GM18517 (cell line): ENCODE measurements at regions not wholly inside any gene's neighbourhood (a gene's known extent, or its start where the extent isn't known, plus 50 kb on each side); places are given as distances from the start of the nearest gene placed in this dataset.

Experiments
- ATAC-seq: cut with Tn5 transposase; IDR thresholded peaks from one replicate; pipeline ENCODE4 v1.9.1; 2021; ENCODE audit warnings: mild to moderate bottlenecking, moderate library complexity; ENCODE audit not compliant: unreplicated experiment

GRCh38 chr17:36727577-36727976 lies 126.2 kb downstream of the MRM1 start:
- ATAC-seq, result no peak

DNA sequence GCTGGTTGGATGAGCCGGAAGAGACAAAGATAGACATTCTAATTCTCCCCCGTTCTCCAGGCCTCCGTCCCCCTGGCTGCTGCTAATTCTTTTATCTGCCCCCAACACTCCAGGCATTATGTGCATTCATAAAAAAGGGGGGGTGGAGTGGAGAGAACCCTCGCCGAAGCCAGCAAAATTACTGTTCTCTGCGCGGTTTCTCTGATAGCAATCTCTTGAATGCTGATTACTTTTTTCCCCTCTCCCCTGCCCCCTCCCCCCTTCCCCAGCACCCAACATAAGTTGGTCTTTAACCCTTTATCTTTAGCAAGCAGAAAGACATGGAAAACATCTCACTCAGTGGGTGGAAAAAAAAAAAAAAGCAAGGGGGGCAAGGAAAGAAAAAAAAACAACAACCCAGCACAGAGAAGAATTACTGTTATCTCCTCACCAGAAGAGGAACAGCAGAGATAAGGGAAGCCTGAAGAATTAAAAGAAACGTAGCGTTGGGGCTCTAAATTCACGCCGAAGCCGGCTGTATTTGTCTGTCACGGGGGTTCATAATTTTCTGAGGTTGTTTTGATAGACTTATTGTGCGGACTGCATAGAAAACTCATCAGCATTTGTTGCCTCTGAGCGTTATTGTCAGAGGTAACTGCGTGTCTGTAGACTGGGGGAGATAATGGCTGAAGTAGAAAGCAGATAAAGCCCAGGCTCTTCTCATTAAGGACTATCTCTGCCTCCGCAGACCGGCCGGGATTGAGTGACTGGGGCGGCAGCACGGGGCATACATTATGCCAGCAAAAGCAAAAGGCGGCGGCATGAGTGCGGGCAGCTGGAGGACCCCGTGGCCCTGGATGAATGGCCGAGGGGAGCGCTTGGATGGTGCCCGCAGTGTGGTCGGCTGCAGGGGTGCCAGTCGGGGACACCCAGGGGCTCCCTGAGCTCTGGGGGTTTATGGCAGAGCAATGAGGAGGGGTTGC lies 126.9 kb downstream of the MRM1 start:
- ATAC-seq, result no peak

DNA sequence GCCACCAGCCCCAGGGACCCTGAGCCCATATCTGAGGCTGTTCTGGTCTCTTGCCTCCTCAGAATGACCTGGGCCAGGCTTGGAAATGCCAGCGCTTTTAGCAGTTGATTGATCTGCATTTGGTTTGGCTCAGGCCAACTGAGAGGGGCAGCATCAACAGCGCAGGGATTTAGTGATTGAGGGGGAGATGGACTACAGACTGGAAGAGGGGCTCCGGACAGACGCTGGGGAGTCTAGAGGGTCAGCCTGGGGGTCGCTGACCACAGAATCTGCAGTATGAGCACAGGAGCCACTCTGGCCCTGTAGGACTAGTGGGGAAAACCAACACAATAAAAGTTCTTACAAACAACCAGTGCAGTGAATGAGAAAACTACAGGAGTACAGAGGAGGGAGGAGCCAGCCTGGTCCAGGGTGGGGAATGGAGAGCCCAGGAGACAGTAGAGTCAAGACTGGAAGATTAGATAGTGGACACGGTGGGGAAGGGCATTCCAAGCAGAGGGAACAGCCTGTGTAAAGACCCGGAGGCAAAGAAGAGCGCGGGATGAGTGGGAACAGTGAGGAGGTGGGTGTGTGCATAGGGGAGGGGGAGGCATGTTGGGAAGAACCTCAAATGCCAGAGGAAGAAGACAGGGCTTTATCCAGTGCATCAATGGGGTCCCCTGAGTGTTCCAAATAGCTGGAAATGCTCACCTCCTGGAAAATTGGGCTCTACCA lies 128.9 kb downstream of the MRM1 start:
- ATAC-seq, result no peak

GRCh38 chr17:36730857-36731490 lies 129.6 kb downstream of the MRM1 start:
- ATAC-seq, result no peak

- ATAC-seq, result no peak
Measured at GRCh38 chr17:36731811-36732210, 130.4 kb downstream of the MRM1 start.

DNA sequence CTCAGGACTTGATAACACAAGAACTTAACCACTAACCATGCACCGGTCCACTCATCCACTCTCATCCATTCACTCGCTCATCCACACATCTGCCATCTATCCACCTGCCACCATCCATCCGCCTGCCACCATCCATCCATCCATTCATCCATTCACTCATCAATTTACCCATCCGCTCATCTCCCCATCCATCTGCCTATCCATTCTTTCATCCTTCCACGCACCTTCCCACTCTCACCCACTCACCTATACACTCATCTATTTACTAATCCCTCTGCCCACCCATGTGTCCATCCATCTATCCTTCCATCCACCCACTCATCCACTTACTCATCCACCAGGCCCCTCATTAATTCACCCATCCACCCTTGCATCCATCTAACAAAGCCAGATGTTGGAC lies 131.0 kb downstream of the MRM1 start:
- ATAC-seq, result no peak

DNA sequence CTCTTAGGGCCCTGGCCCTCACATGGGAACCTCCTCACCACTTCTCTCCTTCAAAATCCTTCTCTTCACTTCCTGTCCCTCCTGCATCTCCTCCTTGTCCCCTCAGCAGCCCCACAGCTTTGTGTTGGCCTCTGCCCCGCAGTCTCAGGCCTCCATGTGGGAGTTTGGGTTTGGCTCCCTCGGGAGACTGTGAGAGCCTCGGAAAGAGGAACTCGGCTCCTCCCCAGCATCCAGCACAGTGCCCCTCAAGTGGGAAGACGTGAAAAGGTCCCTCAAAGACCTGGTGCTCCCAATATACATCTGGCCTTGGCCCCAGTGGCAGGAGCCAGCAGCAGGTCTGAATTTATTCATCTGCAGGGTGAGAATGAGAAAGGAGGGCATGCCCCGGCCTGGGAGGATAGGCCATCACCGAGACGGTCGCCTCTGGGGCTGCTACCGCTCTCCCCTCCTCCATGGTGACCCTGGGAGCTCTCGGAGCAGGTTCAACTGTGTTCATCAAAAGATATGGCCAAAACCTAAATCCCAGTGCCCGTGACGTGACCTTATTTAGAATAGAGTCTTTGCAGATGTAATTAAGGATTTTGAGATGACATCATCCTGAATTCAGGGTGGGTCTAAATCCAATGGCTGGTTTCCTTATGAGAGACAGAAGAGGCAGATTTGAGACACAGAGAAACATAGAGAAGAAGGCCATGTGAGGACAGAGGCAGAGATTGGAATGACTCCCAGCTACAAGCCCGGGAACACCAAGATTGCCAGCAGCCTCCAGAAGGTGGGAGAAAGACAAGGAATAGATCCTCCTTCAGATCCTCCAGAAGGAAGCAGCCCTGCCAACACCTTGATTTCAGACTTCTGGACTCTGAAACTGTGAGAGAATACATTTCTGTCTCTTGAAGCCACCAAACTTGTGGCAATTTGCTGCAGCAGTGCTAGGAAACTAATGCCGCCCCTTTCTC lies 135.1 kb downstream of the MRM1 start:
- no peak for ATAC-seq

- ATAC-seq, result no peak
Measured at GRCh38 chr17:36739208-36739607, 137.8 kb downstream of the MRM1 start.

GRCh38 chr17:36740157-36740556 lies 138.8 kb downstream of the MRM1 start:
- ATAC-seq, result no peak

GRCh38 chr17:36741019-36741902 lies 139.9 kb downstream of the MRM1 start:
- no peak for ATAC-seq

DNA sequence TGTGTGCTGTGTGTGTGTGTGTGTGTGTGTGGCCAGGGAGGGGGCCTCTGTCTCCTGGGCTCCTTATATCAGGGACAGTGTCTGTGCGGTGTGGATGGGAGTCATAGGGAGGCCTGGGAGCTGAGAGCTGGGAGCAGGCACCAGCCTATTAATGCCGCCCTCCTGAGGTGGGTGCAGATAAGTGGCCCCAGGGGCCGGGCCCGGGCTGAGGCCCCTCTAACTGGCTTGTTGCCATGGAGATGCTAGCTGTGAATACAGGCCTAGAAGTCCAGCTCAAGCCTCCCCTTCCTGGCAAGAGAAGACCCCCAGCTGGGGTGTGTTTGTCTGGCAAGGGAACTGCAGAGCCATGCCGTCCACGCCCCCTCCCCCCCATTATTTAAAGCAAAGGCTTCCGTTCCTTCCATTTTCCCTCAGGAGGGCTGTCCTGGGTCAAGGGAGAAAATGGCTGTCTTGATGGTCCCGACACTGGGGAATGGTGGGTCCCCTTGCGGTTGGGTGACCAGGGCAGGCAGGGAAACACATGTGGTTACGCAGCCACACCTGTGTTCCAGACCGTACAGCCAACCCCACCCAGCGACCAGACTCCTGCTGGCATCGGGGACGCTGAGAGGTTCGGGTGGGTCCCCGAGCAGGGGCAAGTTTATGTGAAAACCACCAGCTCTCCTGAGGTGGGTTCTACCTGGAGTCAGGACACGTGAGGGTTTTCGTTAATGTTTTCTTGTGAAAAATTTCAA lies 141.1 kb downstream of the MRM1 start:
- no peak for ATAC-seq

DNA sequence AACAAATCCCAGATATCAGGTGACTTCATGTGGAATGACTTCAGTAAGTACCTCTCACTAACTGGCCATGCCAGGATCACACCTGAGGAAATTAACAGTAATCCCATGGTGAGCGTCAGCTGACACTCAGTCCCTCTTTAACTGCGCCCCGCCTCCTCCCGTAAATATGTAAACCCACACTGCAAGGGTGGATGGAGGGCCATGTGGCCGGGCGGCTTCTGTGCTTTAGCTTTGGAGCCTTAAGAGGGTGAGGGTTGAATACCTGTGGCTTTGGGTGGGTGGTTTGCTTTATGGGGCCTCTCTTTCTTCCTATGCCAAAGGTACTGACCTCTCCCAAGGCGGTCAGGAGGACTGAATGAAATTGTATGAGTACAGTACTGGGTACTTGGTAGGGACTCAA lies 141.7 kb downstream of the MRM1 start:
- no peak for ATAC-seq

DNA sequence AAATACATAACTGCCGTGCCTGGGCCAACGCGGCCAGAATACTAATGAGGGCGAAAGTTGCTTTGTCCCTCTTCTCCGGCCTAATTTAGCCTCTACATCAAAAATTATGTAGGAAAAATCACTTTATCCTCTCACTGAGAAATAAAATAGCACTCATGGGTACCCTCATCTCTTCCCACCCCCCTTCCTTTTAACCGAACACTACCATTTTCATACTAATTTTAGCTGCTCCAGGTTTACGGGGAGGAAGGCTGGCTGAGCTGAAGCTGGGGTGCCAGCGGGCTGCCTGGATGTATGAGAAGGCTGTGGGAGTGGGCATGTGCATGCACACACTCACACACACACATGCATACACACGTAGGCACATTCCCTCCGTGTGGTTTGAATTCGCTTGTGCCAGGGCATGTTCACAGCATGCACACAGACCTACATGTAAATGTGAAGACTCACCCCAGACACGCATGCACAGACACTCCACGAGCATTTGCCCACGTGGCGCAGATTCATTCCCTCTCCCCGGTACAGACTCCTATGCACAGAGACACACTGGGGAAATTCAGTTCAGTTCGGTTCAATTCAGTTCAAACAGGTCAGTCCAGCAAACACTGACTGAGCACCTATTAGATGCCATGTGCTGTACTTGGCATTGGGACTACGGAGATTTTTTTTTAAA lies 145.1 kb downstream of the MRM1 start:
- no peak for ATAC-seq

GRCh38 chr17:36747861-36748260 lies 146.5 kb downstream of the MRM1 start:
- ATAC-seq, result no peak

DNA sequence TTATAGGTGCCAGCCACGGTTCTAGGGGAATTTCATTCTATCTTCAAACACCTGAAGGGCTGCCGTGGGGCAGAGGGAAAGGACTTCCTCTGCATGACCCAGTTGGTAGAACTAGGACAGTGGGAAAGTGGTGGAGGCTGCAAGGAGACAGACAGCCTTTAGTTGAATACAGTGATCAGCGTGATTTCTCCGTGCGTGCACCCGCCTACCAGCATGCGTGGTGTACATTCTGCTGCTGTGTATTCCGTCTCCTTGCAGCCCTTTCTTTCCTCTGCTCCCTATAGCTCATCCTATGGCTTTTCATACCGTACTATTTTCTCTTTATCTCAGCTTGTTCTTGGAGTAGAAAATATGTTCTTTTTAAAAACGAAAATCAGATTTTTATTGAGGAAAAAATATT lies 146.9 kb downstream of the MRM1 start:
- no peak for ATAC-seq

DNA sequence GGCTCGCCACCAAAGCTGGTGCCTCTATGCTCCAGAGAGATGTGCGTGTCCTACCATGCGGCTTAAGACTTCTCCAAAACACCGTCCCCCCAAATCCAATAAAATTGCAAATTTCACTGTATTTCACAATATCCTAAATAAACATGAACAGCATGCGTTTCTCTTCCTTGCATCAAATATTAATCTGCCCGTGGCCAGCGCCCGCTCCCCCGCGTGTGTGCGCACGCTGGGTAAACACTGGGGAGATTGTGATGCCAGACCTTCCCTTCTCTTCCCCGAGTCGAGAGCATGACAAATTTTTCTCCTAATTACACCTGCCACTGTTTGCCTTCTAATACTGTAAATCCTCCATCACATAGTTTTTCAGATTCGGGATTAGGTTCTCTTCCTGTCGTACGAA lies 148.1 kb downstream of the MRM1 start:
- ATAC-seq, result no peak

- no peak for ATAC-seq
Measured at GRCh38 chr17:36750316-36750885, 149.0 kb downstream of the MRM1 start.
